ENCODE measurements at regions not wholly inside any gene's neighbourhood (a gene's known extent, or its start where the extent isn't known, plus 50 kb on each side); places are given as distances from the start of the nearest gene placed in this dataset.

DNA sequence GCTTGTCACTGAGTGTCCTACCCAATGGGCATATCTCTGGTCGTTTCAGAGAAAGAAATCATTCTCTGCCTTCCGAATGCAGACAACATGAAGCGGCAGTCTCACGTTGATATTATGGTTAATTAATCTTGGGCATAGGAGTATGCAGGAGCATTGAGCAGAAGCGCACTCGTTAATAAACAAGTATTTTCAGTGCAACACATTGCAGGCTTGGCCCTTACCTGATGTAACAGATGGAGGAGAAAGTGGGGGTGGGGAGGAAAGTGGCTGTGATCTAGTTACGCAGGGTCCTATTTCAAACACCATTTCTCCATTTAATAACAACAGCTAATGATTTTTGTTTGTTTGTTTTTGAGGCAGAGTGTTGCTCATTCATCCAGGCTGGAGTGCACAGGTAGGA is 414.0 kb upstream of the RBFOX1 start:
- DNase-seq = no peak

GRCh38 chr16:6916946-6917345 is 415.7 kb upstream of the RBFOX1 start:
- DNase-seq = no peak

DNA sequence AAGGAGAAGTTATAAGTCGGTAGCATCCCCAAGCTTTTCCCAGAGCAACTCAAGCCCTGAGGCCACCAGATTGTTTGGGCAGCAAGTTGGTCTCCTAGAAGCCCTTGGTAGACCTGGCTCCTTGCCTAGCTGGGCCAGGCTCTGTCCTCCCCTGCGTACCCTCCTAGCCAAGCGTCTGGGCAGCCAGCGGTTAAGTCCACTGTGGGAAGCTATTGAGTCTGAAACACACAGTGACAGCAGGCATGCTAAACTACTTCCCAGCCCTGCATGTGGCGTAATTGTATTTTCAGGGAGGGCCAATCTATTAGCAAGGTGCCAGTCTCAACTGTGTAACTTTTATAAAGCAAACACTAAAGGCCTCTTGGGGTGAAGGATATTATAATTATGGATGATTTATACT is 419.1 kb upstream of the RBFOX1 start:
- DNase-seq = no peak

- no peak for DNase-seq
Observed at GRCh38 chr16:6910301-6910700, 422.3 kb upstream of the RBFOX1 start.

- DNase-seq = no peak
Observed at GRCh38 chr16:6905601-6906000, 427.0 kb upstream of the RBFOX1 start.

DNA sequence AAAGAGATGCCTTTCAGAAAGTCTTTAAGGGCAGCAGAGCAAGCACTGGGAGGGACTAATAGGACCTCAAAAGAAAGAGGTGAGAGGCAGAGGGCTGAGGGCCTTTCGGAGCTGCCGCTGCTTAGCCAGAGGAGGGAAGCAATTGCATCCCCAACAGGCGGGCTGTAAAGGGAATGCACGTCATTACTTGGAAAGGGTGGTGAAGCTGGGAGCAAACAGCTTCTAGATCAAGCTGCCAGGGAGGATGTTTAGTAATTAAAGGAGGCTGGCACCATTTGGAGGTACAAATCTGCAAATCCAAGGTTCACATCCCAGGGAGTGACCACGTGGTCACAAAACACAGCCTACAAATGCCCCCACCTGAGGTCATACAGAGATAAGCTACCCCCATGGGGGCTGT is 429.0 kb upstream of the RBFOX1 start:
- DNase-seq = no peak

GRCh38 chr16:6898896-6899295 is 433.7 kb upstream of the RBFOX1 start:
- no peak for DNase-seq

DNA sequence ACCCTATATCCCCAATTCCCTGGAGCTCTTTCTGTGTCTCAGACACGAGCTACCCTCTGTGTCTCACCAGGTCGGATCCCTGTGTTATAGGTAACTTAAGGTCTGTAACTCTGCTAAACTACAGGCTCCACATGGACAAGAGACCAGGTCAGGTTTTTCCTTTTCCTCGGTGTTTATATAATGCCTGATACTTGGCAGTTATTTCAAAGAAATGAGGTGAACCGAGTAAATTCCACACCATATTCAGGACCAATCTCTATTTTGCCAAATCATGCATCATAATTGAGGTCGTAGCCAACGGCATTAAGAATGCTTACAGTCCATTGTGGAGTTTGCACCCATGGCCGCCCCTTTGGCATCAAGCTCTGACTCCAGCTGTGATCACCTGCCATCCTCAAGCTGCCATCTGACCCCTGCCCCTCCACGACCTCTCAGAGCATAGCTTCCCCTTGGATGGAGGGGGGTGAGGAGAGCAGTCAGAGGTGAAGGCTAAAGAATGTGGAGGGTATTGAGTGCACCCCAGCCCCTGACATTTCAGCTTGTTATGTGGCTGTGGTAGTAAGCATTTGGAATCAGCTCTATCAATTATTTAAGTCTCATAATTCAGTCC is 434.7 kb upstream of the RBFOX1 start:
- DNase-seq = no peak

- DNase-seq = no peak
Observed at GRCh38 chr16:6892966-6893365, 439.7 kb upstream of the RBFOX1 start.

DNA sequence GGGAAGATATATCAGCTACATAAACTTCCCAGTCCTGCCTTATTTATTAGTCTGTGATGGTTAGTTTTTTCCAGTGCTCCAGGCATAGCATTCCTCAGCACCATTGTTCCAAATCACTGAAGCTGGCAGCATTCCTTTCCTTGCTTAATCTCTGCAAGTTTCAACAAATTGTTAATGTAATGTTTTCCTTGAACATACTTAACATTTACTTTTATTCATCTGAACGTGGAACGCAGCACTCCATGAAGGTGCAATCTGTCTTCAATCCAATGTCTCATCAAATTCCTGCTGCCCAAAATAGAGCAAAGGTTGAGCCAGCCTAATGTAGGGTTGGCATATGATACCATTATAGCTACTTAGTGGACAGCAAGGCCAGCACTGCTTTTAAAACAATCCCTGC is 441.1 kb upstream of the RBFOX1 start:
- no peak for DNase-seq

DNA sequence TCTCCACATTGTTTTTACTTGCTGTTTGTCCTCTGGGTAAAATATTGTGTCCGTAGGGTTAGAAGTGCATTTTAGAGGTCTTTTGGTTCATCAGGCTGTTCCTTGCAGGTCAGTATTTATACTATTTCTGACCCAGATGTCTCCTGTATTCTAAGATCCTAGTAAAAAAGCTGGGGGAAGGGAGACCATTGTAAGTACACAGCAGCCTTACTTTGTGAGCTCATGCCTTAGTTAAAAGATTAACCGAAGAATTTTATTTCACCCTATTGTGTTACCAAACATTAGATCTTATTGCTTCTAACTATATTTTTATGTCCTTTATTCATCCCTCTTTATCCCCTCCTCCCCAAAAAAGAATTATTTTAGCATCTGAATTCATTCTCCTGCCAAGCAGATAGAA is 444.1 kb upstream of the RBFOX1 start:
- DNase-seq = no peak

- no peak for DNase-seq
Observed at GRCh38 chr16:6884002-6884401, 448.6 kb upstream of the RBFOX1 start.

DNA sequence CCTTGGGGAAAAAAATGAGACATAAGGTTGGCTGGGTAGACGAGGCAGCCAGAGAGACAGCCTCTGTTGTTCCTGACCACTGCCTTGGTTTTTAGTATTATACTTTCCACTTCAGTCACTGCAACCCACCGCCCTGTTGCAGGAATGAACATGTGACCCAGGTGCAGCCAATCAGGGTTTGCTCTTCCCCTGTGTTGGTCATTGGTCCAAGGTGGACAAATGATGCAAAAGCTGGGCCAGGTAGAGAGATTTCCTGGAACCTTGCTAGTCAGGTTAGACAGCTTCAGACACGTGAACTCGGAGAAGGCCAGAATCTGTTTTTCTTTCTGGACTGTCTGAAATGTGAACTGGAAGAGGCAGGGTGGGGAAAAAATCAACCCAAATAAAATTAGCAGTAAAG is 452.4 kb upstream of the RBFOX1 start:
- DNase-seq = no peak

DNA sequence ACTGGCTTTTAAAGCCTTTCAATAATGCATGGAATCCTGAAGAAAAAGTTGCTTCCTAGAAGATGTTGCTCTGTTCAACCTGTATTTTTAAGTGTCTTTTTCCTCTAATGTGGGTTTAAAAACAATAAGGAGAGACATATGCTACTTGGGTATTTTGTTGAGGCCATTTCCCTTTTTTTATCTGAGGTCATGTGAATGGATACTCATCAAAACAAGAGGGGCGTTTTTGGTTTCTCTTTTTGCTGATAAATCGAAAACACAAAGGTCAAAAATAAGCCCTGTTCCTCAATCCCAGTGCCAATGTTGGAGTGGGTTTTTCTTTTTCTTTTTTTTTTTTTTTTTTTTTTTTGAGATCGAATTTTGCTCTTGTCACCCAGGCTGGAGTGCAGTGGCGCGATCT is 468.0 kb upstream of the RBFOX1 start:
- no peak for DNase-seq

- DNase-seq = no peak
Observed at GRCh38 chr16:6864244-6864643, 468.4 kb upstream of the RBFOX1 start.

DNA sequence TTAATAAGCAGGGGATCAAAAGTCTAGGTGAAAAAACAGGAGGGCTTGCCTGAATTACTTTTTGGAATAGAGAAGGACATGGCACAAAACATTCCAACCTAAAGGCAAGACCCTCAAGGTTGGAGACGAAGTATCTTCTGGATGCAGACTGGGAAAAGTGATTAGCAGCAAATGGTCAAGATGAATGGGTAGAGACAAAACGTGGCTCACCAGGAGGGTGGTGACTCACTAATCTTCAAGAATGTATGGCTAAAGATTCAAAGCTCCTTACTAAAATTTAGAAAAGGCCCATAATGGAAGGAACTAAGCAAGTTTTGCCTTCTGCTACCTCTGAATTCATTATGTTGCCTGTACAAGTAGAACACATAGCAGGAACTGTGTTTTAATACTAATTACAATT is 469.5 kb upstream of the RBFOX1 start:
- DNase-seq = no peak

DNA sequence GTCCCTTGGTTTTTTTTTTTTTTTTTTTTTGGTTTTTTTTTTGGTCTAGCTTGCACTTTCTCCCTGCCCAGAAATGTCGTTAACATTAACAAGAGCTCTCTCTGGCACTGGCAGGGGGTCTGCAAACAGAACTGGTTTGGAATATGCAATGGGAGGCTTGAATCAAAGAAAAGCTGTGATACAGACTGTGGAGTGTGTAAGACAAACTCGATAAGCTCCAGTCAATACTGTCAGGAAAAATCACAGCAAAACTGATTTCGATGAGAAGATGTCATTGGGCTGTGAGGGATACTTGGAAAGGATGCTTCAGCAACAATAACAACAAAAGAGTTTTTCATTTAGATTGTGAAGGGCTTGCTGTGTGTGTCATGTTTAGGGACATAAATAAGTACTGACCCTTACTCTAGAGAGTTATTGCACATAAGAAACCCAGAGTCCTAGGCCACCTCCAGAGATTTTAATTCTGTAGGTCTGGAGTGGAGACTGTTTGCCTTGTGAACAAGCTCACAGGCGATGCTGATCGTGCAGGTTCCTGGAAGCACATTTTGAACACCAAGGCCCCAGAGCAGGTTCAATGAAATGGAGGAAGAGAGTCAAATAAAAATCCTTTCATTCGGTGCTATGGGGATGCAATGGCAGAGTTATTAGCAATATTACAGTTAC is 470.7 kb upstream of the RBFOX1 start:
- no peak for DNase-seq

DNA sequence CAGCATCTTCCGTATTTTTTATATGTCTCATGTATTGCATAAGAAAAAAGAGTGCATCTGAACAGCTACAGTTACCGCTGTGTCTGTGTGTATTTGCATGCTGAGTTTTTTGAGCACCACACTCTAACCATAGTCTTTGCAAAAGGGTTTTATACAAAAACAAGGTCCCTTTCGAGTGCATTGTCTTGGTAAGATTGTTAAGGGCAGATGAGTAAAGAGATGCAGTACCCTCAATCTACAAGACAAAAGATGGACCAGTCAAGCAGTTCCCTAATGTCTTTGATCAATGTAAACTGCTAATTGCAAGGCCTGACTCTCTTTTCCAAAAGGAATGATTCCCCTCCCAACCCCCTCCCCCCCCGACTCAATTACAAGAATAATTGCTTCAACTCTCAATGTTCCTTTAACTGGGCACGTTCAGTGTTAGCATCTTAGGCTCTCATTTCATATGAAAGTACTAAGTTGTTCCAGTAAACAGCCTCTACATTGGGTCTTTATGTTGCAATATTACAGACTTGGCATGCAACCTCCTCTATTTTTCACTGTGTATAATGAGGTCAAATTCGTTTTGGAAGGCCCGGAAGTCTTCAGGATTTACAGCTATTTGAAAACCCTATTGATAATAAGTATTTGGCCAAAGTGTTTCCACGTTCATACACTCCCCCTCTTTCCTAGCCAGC is 471.4 kb upstream of the RBFOX1 start:
- DNase-seq = no peak

DNA sequence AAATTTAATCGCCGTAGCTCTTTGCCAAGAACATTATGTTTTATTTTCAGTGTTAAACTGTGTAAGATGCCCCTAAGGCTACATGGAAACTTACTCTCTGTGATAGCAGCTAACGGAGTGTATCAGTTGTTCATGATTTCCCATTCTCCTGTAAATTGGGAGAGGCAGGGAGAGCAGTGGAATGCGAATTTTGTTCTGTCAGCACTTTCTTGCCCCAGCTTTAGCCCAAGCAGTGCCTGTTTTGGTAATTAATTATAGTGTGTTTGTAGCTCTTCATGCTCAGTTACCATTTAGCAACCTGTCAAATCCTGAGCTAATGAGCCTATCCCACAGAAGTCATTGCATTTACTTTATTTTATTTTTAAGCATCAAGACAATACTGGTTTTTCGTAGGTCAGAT is 475.1 kb upstream of the RBFOX1 start:
- DNase-seq = no peak

- DNase-seq = no peak
Observed at GRCh38 chr16:6856578-6856977, 476.1 kb upstream of the RBFOX1 start.

GRCh38 chr16:6853565-6853964 is 479.1 kb upstream of the RBFOX1 start:
- DNase-seq = no peak

DNA sequence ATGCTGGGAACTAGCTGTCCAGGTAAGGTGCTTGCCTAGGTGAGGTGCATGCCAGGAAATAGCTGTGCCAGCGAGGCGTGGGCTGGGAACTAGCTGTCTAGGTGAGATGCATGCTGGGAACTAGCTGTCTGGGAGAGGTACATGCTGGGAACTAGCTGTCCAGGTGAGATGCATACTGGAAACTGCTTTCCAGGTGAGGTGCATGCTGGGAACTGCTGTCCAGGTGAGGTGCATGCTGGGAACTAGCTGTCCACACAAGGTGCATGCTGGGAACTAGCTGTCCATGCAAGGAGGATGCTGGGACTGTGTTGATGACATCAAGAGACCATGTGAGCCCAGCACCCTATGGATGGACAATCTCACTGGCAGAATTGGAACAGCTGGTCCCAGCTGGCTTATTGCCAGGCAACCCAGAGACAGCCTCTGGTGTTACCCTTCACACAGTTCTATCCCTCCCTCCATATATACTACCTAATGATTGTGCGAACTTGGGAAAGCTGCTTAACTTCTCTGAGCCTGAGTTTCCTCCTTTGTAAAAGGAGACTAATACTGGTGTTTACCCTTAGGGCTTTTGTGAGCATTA is 479.9 kb upstream of the RBFOX1 start:
- DNase-seq = no peak

- DNase-seq = no peak
Observed at GRCh38 chr16:6846452-6846851, 486.2 kb upstream of the RBFOX1 start.

- DNase-seq = no peak
Observed at GRCh38 chr16:6841392-6841791, 491.3 kb upstream of the RBFOX1 start.
